IMR-90 (cell line): ENCODE measurements at regions not wholly inside any gene's neighbourhood (a gene's known extent, or its start where the extent isn't known, plus 50 kb on each side); places are given as distances from the start of the nearest gene placed in this dataset.

Experiments used
- ATAC-seq: fragments of 200-7000 bp; cut with Tn5 transposase; 2 replicates; pipeline ENCODE4 v1.9.1; 2020; ENCODE audit warnings: low read depth, mild to moderate bottlenecking, moderate library complexity
- BruUV-seq: library from RNA; stranded (reverse); fragments of 400-500 nt; replicated peaks from 2 replicates; lab custom pipeline; 2021; lab: Mats Ljungman, UMichigan
- CTCF ChIA-PET: fragments of 300-600 bp; formaldehyde crosslinking; extraction: SDS; loops from one replicate; lab custom pipeline; 2021; ENCODE audit warnings: antibody characterized with exemption; lab: Yijun Ruan, JAX
- POLR2A ChIA-PET: fragments of 300-600 bp; sonication (Branson Sonifier 250); formaldehyde crosslinking; loops from one replicate; lab custom pipeline; 2022; ENCODE audit warnings: antibody characterized with exemption; ENCODE audit not compliant: unreplicated experiment; lab: Charles Lee
- DNase-seq: peaks from one replicate; pipeline ENCODE4 v3.0.0; 2013
- H2AFZ ChIP-seq: replicated peaks from 2 replicates; pipeline ENCODE3; 2013; ENCODE audit warnings: low read length, mild to moderate bottlenecking; ENCODE audit not compliant: poor library complexity
- H2AK5ac ChIP-seq: 2 replicates; pipeline ENCODE4 v1.6.1; 2013; ENCODE audit warnings: low read depth, low read length, inconsistent platforms
- H2AK9ac ChIP-seq: replicated peaks from 2 replicates; pipeline ENCODE3; 2013; ENCODE audit warnings: mild to moderate bottlenecking, low read depth, low read length, moderate library complexity; ENCODE audit not compliant: poor library complexity
- H2BK120ac ChIP-seq: 2 replicates; pipeline ENCODE4 v1.6.1; 2013; ENCODE audit warnings: low read depth, low read length, inconsistent platforms
- H2BK15ac ChIP-seq: 3 replicates; pipeline ENCODE4 v1.6.1; 2013; ENCODE audit warnings: low read depth, low read length, inconsistent platforms
- H2BK20ac ChIP-seq: 2 replicates; pipeline ENCODE4 v1.6.1; 2013; ENCODE audit warnings: low read depth, mild to moderate bottlenecking, inconsistent platforms, low read length, moderate library complexity
- H2BK5ac ChIP-seq: 2 replicates; pipeline ENCODE4 v1.6.1; 2013; ENCODE audit warnings: mild to moderate bottlenecking, low read depth, low read length, inconsistent platforms; ENCODE audit not compliant: poor library complexity, severe bottlenecking
- H3K14ac ChIP-seq: replicated peaks from 2 replicates; pipeline ENCODE4 v1.6.1; 2013; ENCODE audit warnings: low read depth, low read length, inconsistent platforms
- H3K18ac ChIP-seq: 2 replicates; pipeline ENCODE4 v1.6.1; 2013; ENCODE audit warnings: low read depth, low read length, control low read depth
- H3K23ac ChIP-seq: 2 replicates; pipeline ENCODE4 v1.6.1; 2013; ENCODE audit warnings: low read depth, low read length, inconsistent platforms
- H3K27ac ChIP-seq: 2 replicates; pipeline ENCODE4 v1.5.1; 2013; ENCODE audit warnings: mild to moderate bottlenecking, control low read depth, low read length; ENCODE audit not compliant: insufficient read depth
- H3K27me3 ChIP-seq: 2 replicates; pipeline ENCODE4 v1.6.1; 2013; ENCODE audit warnings: low read length; ENCODE audit not compliant: control insufficient read depth, insufficient read depth
- H3K36me3 ChIP-seq: 2 replicates; pipeline ENCODE4 v1.6.1; 2013; ENCODE audit warnings: low read length, mixed read lengths; ENCODE audit not compliant: control insufficient read depth, insufficient read depth
- H3K4ac ChIP-seq: 2 replicates; pipeline ENCODE4 v1.6.1; 2013; ENCODE audit warnings: low read depth, low read length, inconsistent platforms
- H3K4me1 ChIP-seq: 2 replicates; pipeline ENCODE4 v1.6.1; 2013; ENCODE audit warnings: low read length, mixed read lengths; ENCODE audit not compliant: control insufficient read depth, insufficient read depth
- H3K4me2 ChIP-seq: 2 replicates; pipeline ENCODE4 v1.6.1; 2013; ENCODE audit warnings: low read depth, mild to moderate bottlenecking, control low read depth, low read length, moderate library complexity
- H3K4me3 ChIP-seq: 2 replicates; pipeline ENCODE4 v1.5.1; 2013; ENCODE audit warnings: low read depth, mild to moderate bottlenecking, control low read depth, low read length, moderate library complexity; ENCODE audit not compliant: insufficient read depth
- H3K56ac ChIP-seq: 2 replicates; pipeline ENCODE4 v1.6.1; 2013; ENCODE audit warnings: low read length, inconsistent platforms; ENCODE audit not compliant: insufficient read depth; ENCODE audit errors: extremely low read depth
- H3K79me1 ChIP-seq, 2 experiments: 2 replicates each; pipeline ENCODE4 v1.6.1; 2013; ENCODE audit warnings: low read length in 2 of 2, inconsistent platforms in 1 of 2, low read depth in 1 of 2
- H3K9ac ChIP-seq: 2 replicates; pipeline ENCODE4 v1.6.1; 2013; ENCODE audit warnings: low read depth, low read length, control low read depth
- H3K9me1 ChIP-seq: 2 replicates; pipeline ENCODE4 v1.6.1; 2013; ENCODE audit warnings: low read length, inconsistent platforms; ENCODE audit not compliant: insufficient read depth
- H3K9me3 ChIP-seq: 2 replicates; pipeline ENCODE4 v1.6.1; 2013; ENCODE audit warnings: low read length; ENCODE audit not compliant: control insufficient read depth, insufficient read depth
- H4K20me1 ChIP-seq: 2 replicates; pipeline ENCODE4 v1.6.1; 2013; ENCODE audit warnings: low read length, inconsistent platforms; ENCODE audit not compliant: insufficient read depth
- H4K5ac ChIP-seq: 2 replicates; pipeline ENCODE4 v1.6.1; 2013; ENCODE audit warnings: mild to moderate bottlenecking, low read depth, low read length, control low read depth
- H4K8ac ChIP-seq, 2 experiments: 2 replicates each; pipeline ENCODE4 v1.6.1; 2013; ENCODE audit warnings: low read depth in 2 of 2, low read length in 2 of 2, control low read depth in 1 of 2, inconsistent platforms in 1 of 2
- H4K91ac ChIP-seq: 2 replicates; pipeline ENCODE4 v1.6.1; 2013; ENCODE audit warnings: low read depth, low read length, inconsistent platforms; ENCODE audit not compliant: insufficient read depth
- BHLHE40 ChIP-seq: fragments of 150-350 bp; IDR thresholded peaks from 2 replicates; pipeline ENCODE4 v1.6.1; 2016; ENCODE audit warnings: mild to moderate bottlenecking, low read depth, low read length
- CEBPB ChIP-seq: IDR thresholded peaks from 2 replicates; pipeline ENCODE4 v1.6.1; 2012; ENCODE audit warnings: low read depth, low read length, improper control_type of control experiment
- CHD1 ChIP-seq: IDR thresholded peaks from 2 replicates; pipeline ENCODE4 v1.6.1; 2012; ENCODE audit warnings: low read depth, low read length, improper control_type of control experiment
- CTCF ChIP-seq: conservative IDR thresholded peaks from 2 replicates; pipeline ENCODE4 v1.5.1; 2012; ENCODE audit warnings: mild to moderate bottlenecking, low read depth, low read length, improper control_type of control experiment
- ELK1 ChIP-seq: fragments of 150-350 bp; IDR thresholded peaks from 2 replicates; pipeline ENCODE4 v1.6.1; 2016; ENCODE audit warnings: low read depth, mild to moderate bottlenecking, low read length, moderate library complexity, borderline replicate concordance
- FOS ChIP-seq: fragments of 150-350 bp; IDR thresholded peaks from 2 replicates; pipeline ENCODE4 v1.6.1; 2016; ENCODE audit warnings: low read depth, low read length
- MAZ ChIP-seq: IDR thresholded peaks from 2 replicates; pipeline ENCODE4 v1.6.1; 2012; ENCODE audit warnings: low read depth, mild to moderate bottlenecking, low read length, improper control_type of control experiment, moderate library complexity, borderline replicate concordance
- NFE2L2 ChIP-seq: fragments of 150-350 bp; IDR thresholded peaks from 2 replicates; pipeline ENCODE4 v1.6.1; 2016; ENCODE audit warnings: low read depth, mild to moderate bottlenecking, low read length
- POLR2A ChIP-seq: IDR thresholded peaks from 2 replicates; pipeline ENCODE4 v1.6.1; 2012; ENCODE audit warnings: mild to moderate bottlenecking, low read depth, low read length
- RAD21 ChIP-seq: IDR thresholded peaks from 2 replicates; pipeline ENCODE4 v1.6.1; 2012; ENCODE audit warnings: low read length, improper control_type of control experiment
- RCOR1 ChIP-seq: IDR thresholded peaks from 2 replicates; pipeline ENCODE4 v1.6.1; 2012; ENCODE audit warnings: mild to moderate bottlenecking, low read length, improper control_type of control experiment; ENCODE audit not compliant: insufficient replicate concordance
- RFX5 ChIP-seq: IDR thresholded peaks from 2 replicates; pipeline ENCODE4 v1.8.0; 2012; ENCODE audit warnings: low read depth, mild to moderate bottlenecking, low read length, moderate library complexity
- SMC3 ChIP-seq: fragments of 150-350 bp; IDR thresholded peaks from 2 replicates; pipeline ENCODE4 v1.6.1; 2016; ENCODE audit warnings: low read depth, mild to moderate bottlenecking, antibody characterized with exemption, low read length, moderate library complexity
- USF2 ChIP-seq: fragments of 150-350 bp; IDR thresholded peaks from 2 replicates; pipeline ENCODE4 v1.6.1; 2017; ENCODE audit warnings: mild to moderate bottlenecking, antibody characterized with exemption, low read length, low read depth
- WGBS, 2 experiments: methylation state at CpG; one replicate each; pipeline versions ENCODE4 v1.1.5 to v1.1.7; 2013; ENCODE audit warnings: missing lambda C conversion rate in 2 of 2; ENCODE audit not compliant: insufficient read length in 1 of 2; ENCODE audit errors: extremely low coverage in 2 of 2; 5-methylcytosine and 5-hydroxymethylcytosine counted together
- dilution Hi-C: fragments of 300-500 bp; cut with HindIII; formaldehyde crosslinking; loops from one replicate; pipeline ENCODE4 v1.14.3; 2018; ENCODE audit warnings: low sequenced_read_pairs; ENCODE audit not compliant: unreplicated experiment
- in situ Hi-C: fragments of 300-500 bp; cut with MboI; formaldehyde crosslinking; loops from 3 replicates; pipeline ENCODE4 v1.14.3; 2019; ENCODE audit warnings: low sequenced_read_pairs, inconsistent platforms, mixed read lengths
- intact Hi-C: fragments of 100-400 bp; cut with micrococcal nuclease; formaldehyde crosslinking; loops from 2 replicates; pipeline ENCODE4 v1.10.0; 2022

- no peak overlapping the region for H3K4me2 ChIP-seq
- no peak for ATAC-seq
Observed at GRCh38 chr1:187051618-187052232, 223.0 kb downstream of the PLA2G4A start.

More at GRCh38 chr1:187051618-187052232, 223.0 kb downstream of the PLA2G4A start:
- no peak overlapping the region for H4K5ac ChIP-seq
- no peak overlapping the region for H4K91ac ChIP-seq
- TF ChIP-seq BHLHE40: peak; percentile 54; the same call in 1 of the 2 replicates
- no peak for TF ChIP-seq USF2
- peak; percentile 47 for TF ChIP-seq SMC3
- TF ChIP-seq CHD1: no peak
- no peak for TF ChIP-seq NFE2L2
- no peak for TF ChIP-seq POLR2A
- TF ChIP-seq RAD21: peak; percentile 67
- no peak for TF ChIP-seq ELK1
- peak; percentile 54 for TF ChIP-seq CTCF
- TF ChIP-seq CEBPB: no peak
- no peak for TF ChIP-seq RCOR1
- TF ChIP-seq MAZ: no peak
- no peak for TF ChIP-seq RFX5
- TF ChIP-seq FOS: no peak
- H4K8ac ChIP-seq: no peak overlapping the region
- no peak overlapping the region for H2BK120ac ChIP-seq
- in situ Hi-C loops (no loop called here), intact Hi-C loops (loop anchor here (2.0 to 5.0 kb wide), 2 partner anchors 213 to 876 kb away; no protein-coding TSS in a partner anchor), dilution Hi-C loops (no loop called here)
- H3K23ac ChIP-seq: no peak overlapping the region
- H2BK15ac ChIP-seq: no peak overlapping the region
- no peaks in the 10 kb centered on the region for H3K4me1 ChIP-seq
- no peak overlapping the region for H2AFZ ChIP-seq
- peak; percentile 58 for DNase-seq
- ChIA-PET CTCF (interaction anchor here (0.6 to 1.5 kb wide), 8 partner anchors 13 to 1977 kb away, joined by 3 to 7 read pairs (median 5); no protein-coding TSS in a partner anchor), POLR2A (no interaction called here)
- H4K20me1 ChIP-seq: no peaks in the 10 kb centered on the region
- H3K18ac ChIP-seq: no peak overlapping the region
- no peak overlapping the region for H3K4ac ChIP-seq
- H3K9me3 ChIP-seq: no peaks in the 10 kb centered on the region
- no peak overlapping the region for H3K4me3 ChIP-seq
- H2AK5ac ChIP-seq: no peak overlapping the region
- no peak overlapping the region for H3K9ac ChIP-seq
- H3K9me1 ChIP-seq: no peaks in the 10 kb centered on the region
- H3K79me1 ChIP-seq: no peaks in the 10 kb centered on the region
- H3K56ac ChIP-seq: no peak overlapping the region
- H3K27ac ChIP-seq: no peak overlapping the region
- no peaks in the 10 kb centered on the region for H3K36me3 ChIP-seq
- no peak overlapping the region for H3K14ac ChIP-seq
- peaks cover 1% of the 10 kb centered on the region; the same call in 1 of the 2 replicates for H3K27me3 ChIP-seq
- WGBS, 2 experiments: no CpG with 5 or more reads among the region's 4 CpGs
- H2BK5ac ChIP-seq: no peak overlapping the region
- H2AK9ac ChIP-seq: no peak overlapping the region
- no TSS peak for BruUV-seq
- H2BK20ac ChIP-seq: no peak overlapping the region
